H9 (cell line): ENCODE measurements at regions not wholly inside any gene's neighbourhood (a gene's known extent, or its start where the extent isn't known, plus 50 kb on each side); places are given as distances from the start of the nearest gene placed in this dataset.

Source experiments
- DNase-seq: peaks from one replicate; pipeline ENCODE4 v3.0.0-alpha.2; 2017
- H2AFZ ChIP-seq: one replicate; pipeline ENCODE4 v1.6.1; 2013; ENCODE audit warnings: mild to moderate bottlenecking, low read length, control low read depth, moderate library complexity
- H2AK5ac ChIP-seq: 2 replicates; pipeline ENCODE4 v1.6.1; 2013; ENCODE audit warnings: low read length, control low read depth, mixed read lengths; ENCODE audit not compliant: insufficient read length
- H2BK120ac ChIP-seq: one replicate; pipeline ENCODE4 v1.6.1; 2013; ENCODE audit warnings: low read depth, mild to moderate bottlenecking, low read length, control low read depth, inconsistent platforms; ENCODE audit not compliant: poor library complexity, severe bottlenecking
- H2BK12ac ChIP-seq: 2 replicates; pipeline ENCODE4 v1.6.1; 2013; ENCODE audit warnings: low read length, control low read depth, mixed read lengths, low read depth; ENCODE audit not compliant: insufficient read length
- H2BK15ac ChIP-seq: 2 replicates; pipeline ENCODE4 v1.6.1; 2013; ENCODE audit warnings: low read depth, low read length, control low read depth
- H2BK20ac ChIP-seq: one replicate; pipeline ENCODE4 v1.6.1; 2013; ENCODE audit warnings: low read depth, mild to moderate bottlenecking, low read length, control low read depth, inconsistent platforms; ENCODE audit not compliant: poor library complexity, severe bottlenecking
- H2BK5ac ChIP-seq: 2 replicates; pipeline ENCODE4 v1.6.1; 2013; ENCODE audit warnings: low read length, control low read depth, mixed read lengths; ENCODE audit not compliant: insufficient read length
- H3K14ac ChIP-seq: 2 replicates; pipeline ENCODE4 v1.6.1; 2013; ENCODE audit warnings: low read length, control low read depth; ENCODE audit not compliant: insufficient read depth
- H3K18ac ChIP-seq: 2 replicates; pipeline ENCODE4 v1.6.1; 2013; ENCODE audit warnings: low read depth, mild to moderate bottlenecking, mixed read lengths, low read length, control low read depth; ENCODE audit not compliant: insufficient read length
- H3K23ac ChIP-seq: 2 replicates; pipeline ENCODE4 v1.6.1; 2013; ENCODE audit warnings: low read length, control low read depth, mixed read lengths, low read depth; ENCODE audit not compliant: insufficient read length
- H3K23me2 ChIP-seq: 2 replicates; pipeline ENCODE4 v1.6.1; 2013; ENCODE audit warnings: low read depth, mild to moderate bottlenecking, mixed read lengths, low read length, control low read depth; ENCODE audit not compliant: insufficient read length, poor library complexity, severe bottlenecking
- H3K27ac ChIP-seq: 2 replicates; pipeline ENCODE4 v1.5.1; 2013; ENCODE audit warnings: low read length, control low read depth, mixed read lengths, low read depth; ENCODE audit not compliant: insufficient read length
- H3K27me3 ChIP-seq: 2 replicates; pipeline ENCODE4 v1.6.1; 2013; ENCODE audit warnings: low read length, control low read depth, inconsistent platforms; ENCODE audit not compliant: insufficient read depth
- H3K4ac ChIP-seq: 2 replicates; pipeline ENCODE4 v1.6.1; 2013; ENCODE audit warnings: low read depth, mild to moderate bottlenecking, control low read depth, inconsistent platforms, low read length, moderate library complexity
- H3K4me1 ChIP-seq: 2 replicates; pipeline ENCODE4 v1.6.1; 2013; ENCODE audit warnings: low read length, control low read depth, inconsistent platforms; ENCODE audit not compliant: insufficient read depth
- H3K4me2 ChIP-seq: 2 replicates; pipeline ENCODE4 v1.6.1; 2013; ENCODE audit warnings: low read length, control low read depth, mixed read lengths; ENCODE audit not compliant: insufficient read length, insufficient read depth
- H3K56ac ChIP-seq: 2 replicates; pipeline ENCODE4 v1.6.1; 2013; ENCODE audit warnings: low read depth, mild to moderate bottlenecking, mixed read lengths, low read length, control low read depth; ENCODE audit not compliant: insufficient read length
- H3K79me1 ChIP-seq: 2 replicates; pipeline ENCODE4 v1.6.1; 2013; ENCODE audit warnings: low read depth, mild to moderate bottlenecking, moderate library complexity, low read length, control low read depth, inconsistent platforms; ENCODE audit not compliant: insufficient read depth, poor library complexity, severe bottlenecking
- H3K79me2 ChIP-seq: 2 replicates; pipeline ENCODE4 v1.6.1; 2013; ENCODE audit warnings: low read length, control low read depth, inconsistent platforms; ENCODE audit not compliant: insufficient read depth
- H3K9ac ChIP-seq: 2 replicates; pipeline ENCODE4 v1.6.1; 2013; ENCODE audit warnings: low read length, control low read depth, mixed read lengths; ENCODE audit not compliant: insufficient read length; ENCODE audit errors: extremely low read depth
- H3K9me3 ChIP-seq: one replicate; pipeline ENCODE4 v1.6.1; 2013; ENCODE audit warnings: low read depth, low read length, inconsistent platforms; ENCODE audit not compliant: control insufficient read depth
- H3T11ph ChIP-seq: one replicate; pipeline ENCODE4 v1.6.1; 2013; ENCODE audit warnings: mild to moderate bottlenecking, low read length, control low read depth, inconsistent platforms
- H4K20me1 ChIP-seq: one replicate; pipeline ENCODE4 v1.6.1; 2013; ENCODE audit not compliant: control insufficient read depth, insufficient read length, insufficient read depth
- H4K5ac ChIP-seq: 2 replicates; pipeline ENCODE4 v1.6.1; 2013; ENCODE audit warnings: low read depth, mild to moderate bottlenecking, mixed read lengths, low read length, control low read depth; ENCODE audit not compliant: insufficient read length
- H4K8ac ChIP-seq: replicated peaks from 2 replicates; pipeline ENCODE4 v1.6.1; 2013; ENCODE audit warnings: low read length, control low read depth, mixed read lengths, low read depth; ENCODE audit not compliant: insufficient read length
- H4K91ac ChIP-seq: 2 replicates; pipeline ENCODE4 v1.6.1; 2013; ENCODE audit warnings: low read depth, mild to moderate bottlenecking, moderate library complexity, mixed read lengths, low read length, control low read depth; ENCODE audit not compliant: insufficient read length
- H3K27ac Mint-ChIP-seq, 3 experiments: 2 replicates in 2 of 3; 3 replicates in 1 of 3; pipeline ENCODE4 v1.8.0; 2020 to 2021; ENCODE audit warnings: mixed read lengths in 3 of 3, mild to moderate bottlenecking in 1 of 3, moderate library complexity in 1 of 3
- H3K27me3 Mint-ChIP-seq: 2 replicates; pipeline ENCODE4 v1.8.0; 2021; ENCODE audit warnings: low read depth, mild to moderate bottlenecking, moderate library complexity, mixed read lengths
- H3K36me3 Mint-ChIP-seq, 3 experiments: 2 replicates in 2 of 3; 3 replicates in 1 of 3; pipeline ENCODE4 v1.8.0; 2020 to 2021; ENCODE audit warnings: low read depth in 3 of 3, mixed read lengths in 3 of 3; ENCODE audit not compliant: insufficient read depth in 1 of 3
- H3K4me1 Mint-ChIP-seq, 2 experiments: 2 replicates each; pipeline ENCODE4 v1.8.0; 2020; ENCODE audit warnings: mixed read lengths in 2 of 2
- H3K4me3 Mint-ChIP-seq, 2 experiments: 2 replicates in 1 of 2; 3 replicates in 1 of 2; pipeline ENCODE4 v1.8.0; 2020 to 2021; ENCODE audit warnings: mild to moderate bottlenecking in 2 of 2, mixed read lengths in 2 of 2, moderate library complexity in 1 of 2
- H3K9me3 Mint-ChIP-seq, 2 experiments: 2 replicates in 1 of 2; 3 replicates in 1 of 2; pipeline ENCODE4 v1.8.0; 2020; ENCODE audit warnings: mild to moderate bottlenecking in 2 of 2, mixed read lengths in 2 of 2, moderate library complexity in 1 of 2
- WGBS: extraction: QIAGEN DNeasy Blood & Tissue Kit; methylation state at CpG from one replicate; pipeline ENCODE4 v1.1.7; 2013; ENCODE audit warnings: missing lambda C conversion rate, low lambda C conversion rate, mixed read lengths; ENCODE audit not compliant: insufficient read length; ENCODE audit errors: extremely low coverage; 5-methylcytosine and 5-hydroxymethylcytosine counted together
- TF ChIP-seq, protein P1 (sequence below): fragments of 200-600 bp; sonication (generic); conservative IDR thresholded peaks from 3 replicates; pipeline ENCODE4 v1.8.0; 2021; ENCODE audit warnings: antibody characterized with exemption, mild to moderate bottlenecking

DNA sequence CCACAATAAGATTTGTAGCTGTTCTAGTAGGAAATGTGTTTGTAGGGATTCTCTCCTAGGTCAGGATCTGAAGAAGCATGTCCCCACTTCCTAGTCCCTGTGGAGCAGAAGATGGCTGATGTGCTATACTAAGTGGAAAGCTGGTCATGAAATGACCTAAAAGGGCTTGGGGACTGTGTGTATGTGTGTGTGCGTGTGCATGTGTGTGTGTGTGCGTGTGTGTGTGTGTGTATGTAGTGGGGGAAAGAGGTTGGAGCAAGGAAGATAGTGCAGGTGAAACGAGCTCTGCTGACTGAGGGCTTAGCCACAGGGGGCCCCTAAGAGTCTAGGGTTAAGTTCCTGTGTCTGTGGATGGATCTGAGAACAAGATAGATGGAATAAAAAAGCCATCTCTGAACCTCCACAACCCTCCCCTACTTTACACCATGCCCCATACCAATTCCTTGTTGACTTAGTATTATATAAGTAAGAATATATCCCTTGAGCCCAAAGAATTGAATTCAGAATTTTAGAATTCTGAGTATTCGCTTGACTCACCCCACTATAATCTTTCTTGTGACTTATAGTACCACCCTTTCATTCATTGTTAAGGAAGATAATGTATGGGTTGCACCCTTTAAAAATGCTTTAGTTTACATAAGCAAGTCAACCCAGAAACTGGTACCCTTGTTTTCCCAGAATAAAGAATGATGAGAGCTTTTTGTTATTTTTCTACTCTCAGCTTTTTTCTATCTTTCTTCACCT, 96.1 kb downstream of the RPL22L1 start:
- H2AFZ ChIP-seq: no peak overlapping the region
- no CpG with 5 or more reads among the region's 4 CpGs for WGBS
- TF ChIP-seq, protein P1, sequence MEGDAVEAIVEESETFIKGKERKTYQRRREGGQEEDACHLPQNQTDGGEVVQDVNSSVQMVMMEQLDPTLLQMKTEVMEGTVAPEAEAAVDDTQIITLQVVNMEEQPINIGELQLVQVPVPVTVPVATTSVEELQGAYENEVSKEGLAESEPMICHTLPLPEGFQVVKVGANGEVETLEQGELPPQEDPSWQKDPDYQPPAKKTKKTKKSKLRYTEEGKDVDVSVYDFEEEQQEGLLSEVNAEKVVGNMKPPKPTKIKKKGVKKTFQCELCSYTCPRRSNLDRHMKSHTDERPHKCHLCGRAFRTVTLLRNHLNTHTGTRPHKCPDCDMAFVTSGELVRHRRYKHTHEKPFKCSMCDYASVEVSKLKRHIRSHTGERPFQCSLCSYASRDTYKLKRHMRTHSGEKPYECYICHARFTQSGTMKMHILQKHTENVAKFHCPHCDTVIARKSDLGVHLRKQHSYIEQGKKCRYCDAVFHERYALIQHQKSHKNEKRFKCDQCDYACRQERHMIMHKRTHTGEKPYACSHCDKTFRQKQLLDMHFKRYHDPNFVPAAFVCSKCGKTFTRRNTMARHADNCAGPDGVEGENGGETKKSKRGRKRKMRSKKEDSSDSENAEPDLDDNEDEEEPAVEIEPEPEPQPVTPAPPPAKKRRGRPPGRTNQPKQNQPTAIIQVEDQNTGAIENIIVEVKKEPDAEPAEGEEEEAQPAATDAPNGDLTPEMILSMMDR: no peak

More for the DNA sequence above, 96.1 kb downstream of the RPL22L1 start:
- H4K91ac ChIP-seq: no peak overlapping the region
- no peak overlapping the region for H2BK15ac ChIP-seq
- no peak overlapping the region for H4K8ac ChIP-seq
- H3K9me3 Mint-ChIP-seq: peaks cover 0 to 5% of the 10 kb centered on the region in 2 experiments; a peak in 1 of 5 replicates
- no peaks in the 10 kb centered on the region; a peak in 1 of 7 replicates for H3K36me3 Mint-ChIP-seq
- H2BK12ac ChIP-seq: no peak overlapping the region
- H3T11ph ChIP-seq: no peak overlapping the region
- H3K79me1 ChIP-seq: no peaks in the 10 kb centered on the region
- H2BK20ac ChIP-seq: no peak overlapping the region
- no peaks in the 10 kb centered on the region for H3K79me2 ChIP-seq
- no peaks in the 10 kb centered on the region for H3K23me2 ChIP-seq
- no peaks in the 10 kb centered on the region for H3K9me3 ChIP-seq
- no peak overlapping the region for H3K27ac Mint-ChIP-seq
- no peaks in the 10 kb centered on the region; the same call in 1 of the 2 replicates for H3K4me1 ChIP-seq
- no peak overlapping the region for H3K27ac ChIP-seq
- H3K4ac ChIP-seq: no peak overlapping the region
- no peak overlapping the region for H2BK120ac ChIP-seq
- H2BK5ac ChIP-seq: no peak overlapping the region
- H3K14ac ChIP-seq: no peak overlapping the region
- H3K4me3 Mint-ChIP-seq: no peak overlapping the region
- no peaks in the 10 kb centered on the region for H3K27me3 ChIP-seq
- no peak overlapping the region for H3K18ac ChIP-seq
- H4K20me1 ChIP-seq: no peaks in the 10 kb centered on the region
- no peak overlapping the region for H3K56ac ChIP-seq
- no peak overlapping the region for H4K5ac ChIP-seq
- H3K23ac ChIP-seq: no peak overlapping the region
- no peak overlapping the region for H2AK5ac ChIP-seq
- H3K4me1 Mint-ChIP-seq: peaks cover under 1 to 1% of the 10 kb centered on the region in 2 experiments; a peak in 3 of 4 replicates
- no peaks in the 10 kb centered on the region; the same call in 1 of the 2 replicates for H3K27me3 Mint-ChIP-seq
- H3K9ac ChIP-seq: no peak overlapping the region
- no peak for DNase-seq
- H3K4me2 ChIP-seq: no peak overlapping the region
